ENCODE measurements at regions not wholly inside any gene's neighbourhood (a gene's known extent, or its start where the extent isn't known, plus 50 kb on each side); places are given as distances from the start of the nearest gene placed in this dataset.

- TF ChIP-seq CHD7 (IDR thresholded peaks at IDR 0.05; ENCODE audit: insufficient replicate concordance, low read length) (no peak), ATF3 (IDR thresholded peaks at IDR 0.05; ENCODE audit: insufficient read depth, low read depth, low read length) (no peak), POU5F1 (IDR thresholded peaks at IDR 0.05; ENCODE audit: low read depth, low read length) (no peak), EP300 (IDR thresholded peaks at IDR 0.05; ENCODE audit: borderline replicate concordance in 1 of 2, low read depth in 2 of 2, low read length in 2 of 2) (no peak), TAF7 (optimal IDR thresholded peaks at IDR 0.05; ENCODE audit: borderline replicate concordance, low read depth, low read length) (no peak), TAF1 (IDR thresholded peaks at IDR 0.05; ENCODE audit: low read depth, low read length) (no peak), SUZ12 (IDR thresholded peaks at IDR 0.05; ENCODE audit: low read length) (no peak), HDAC6 (IDR thresholded peaks at IDR 0.05; ENCODE audit: low read depth, low read length) (no peak), SP1 (IDR thresholded peaks at IDR 0.05; ENCODE audit: low read depth, low read length) (no peak), RNF2 (IDR thresholded peaks at IDR 0.05; ENCODE audit: borderline replicate concordance, low read depth, low read length, missing control alignments, poor library complexity, severe bottlenecking) (no peak), BCL11A (IDR thresholded peaks at IDR 0.05; ENCODE audit: low read depth in 2 of 2, low read length in 2 of 2) (no peak)
Measured at GRCh38 chr13:75996582-75996981, 360.5 kb downstream of the LMO7 start (continued).

Data from H1 (cell line).